ENCODE measurements at regions not wholly inside any gene's neighbourhood (a gene's known extent, or its start where the extent isn't known, plus 50 kb on each side); places are given as distances from the start of the nearest gene placed in this dataset.

DNA sequence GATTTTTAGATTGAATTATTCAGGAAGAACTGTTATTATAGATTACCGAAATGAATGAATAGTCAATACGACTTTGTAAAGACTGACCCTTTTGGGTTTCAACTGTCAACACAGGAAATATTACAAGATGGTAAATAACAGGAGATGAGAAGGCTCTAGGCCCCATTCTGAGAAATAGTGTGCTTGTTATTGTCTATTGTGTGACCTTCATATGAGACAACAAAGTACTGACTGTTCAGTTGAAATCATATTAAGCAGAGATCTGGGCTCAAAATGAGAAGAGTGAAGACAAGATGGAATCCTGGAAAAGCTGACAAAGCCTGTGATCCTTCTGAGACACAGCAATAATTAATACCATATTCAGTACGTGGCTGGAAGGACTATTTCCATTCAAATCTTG is 503.8 kb downstream of the INHBA start:
- no peaks in the 10 kb centered on the region for H3K36me3 ChIP-seq
- intact Hi-C loops (cut with DNase I; ENCODE audit: low total_unique reads) = no loop called here
- DNase-seq (ENCODE audit: low spot score in 2 of 2) = no peak
- TF ChIP-seq POLR2A (IDR thresholded peaks at IDR 0.05) (no peak), POLR2AphosphoS5 (IDR thresholded peaks at IDR 0.05) (no peak)
- TF ChIP-seq, protein P1, sequence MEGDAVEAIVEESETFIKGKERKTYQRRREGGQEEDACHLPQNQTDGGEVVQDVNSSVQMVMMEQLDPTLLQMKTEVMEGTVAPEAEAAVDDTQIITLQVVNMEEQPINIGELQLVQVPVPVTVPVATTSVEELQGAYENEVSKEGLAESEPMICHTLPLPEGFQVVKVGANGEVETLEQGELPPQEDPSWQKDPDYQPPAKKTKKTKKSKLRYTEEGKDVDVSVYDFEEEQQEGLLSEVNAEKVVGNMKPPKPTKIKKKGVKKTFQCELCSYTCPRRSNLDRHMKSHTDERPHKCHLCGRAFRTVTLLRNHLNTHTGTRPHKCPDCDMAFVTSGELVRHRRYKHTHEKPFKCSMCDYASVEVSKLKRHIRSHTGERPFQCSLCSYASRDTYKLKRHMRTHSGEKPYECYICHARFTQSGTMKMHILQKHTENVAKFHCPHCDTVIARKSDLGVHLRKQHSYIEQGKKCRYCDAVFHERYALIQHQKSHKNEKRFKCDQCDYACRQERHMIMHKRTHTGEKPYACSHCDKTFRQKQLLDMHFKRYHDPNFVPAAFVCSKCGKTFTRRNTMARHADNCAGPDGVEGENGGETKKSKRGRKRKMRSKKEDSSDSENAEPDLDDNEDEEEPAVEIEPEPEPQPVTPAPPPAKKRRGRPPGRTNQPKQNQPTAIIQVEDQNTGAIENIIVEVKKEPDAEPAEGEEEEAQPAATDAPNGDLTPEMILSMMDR (IDR thresholded peaks at IDR 0.05) = no peak
- H3K27ac ChIP-seq = no peak overlapping the region
- H3K4me3 ChIP-seq = no peak overlapping the region
- H3K9me3 ChIP-seq = no peaks in the 10 kb centered on the region
- H3K4me1 ChIP-seq = no peaks in the 10 kb centered on the region
- no peaks in the 10 kb centered on the region for H3K27me3 ChIP-seq

- H3K27ac ChIP-seq = no peak overlapping the region
- H3K27me3 ChIP-seq = no peaks in the 10 kb centered on the region
- H3K4me1 ChIP-seq = no peaks in the 10 kb centered on the region
- no peak for TF ChIP-seq POLR2AphosphoS5 (IDR thresholded peaks at IDR 0.05)
- TF ChIP-seq, protein P1 (IDR thresholded peaks at IDR 0.05) = no peak
- intact Hi-C loops (cut with DNase I; ENCODE audit: low total_unique reads) = no loop called here
- no peak for DNase-seq (ENCODE audit: low spot score in 2 of 2)
- H3K36me3 ChIP-seq = no peaks in the 10 kb centered on the region
- H3K4me3 ChIP-seq = no peak overlapping the region
- H3K9me3 ChIP-seq = no peaks in the 10 kb centered on the region
These were observed 504.4 kb downstream of the INHBA start for GRCh38 chr7:41198502-41198901.

GRCh38 chr7:41197769-41198168 is 505.1 kb downstream of the INHBA start:
- no peak for TF ChIP-seq POLR2A (IDR thresholded peaks at IDR 0.05)
- no peak for TF ChIP-seq POLR2AphosphoS5 (IDR thresholded peaks at IDR 0.05)
- TF ChIP-seq, protein P1 (IDR thresholded peaks at IDR 0.05) = no peak
- intact Hi-C loops (cut with DNase I; ENCODE audit: low total_unique reads) = no loop called here

DNA sequence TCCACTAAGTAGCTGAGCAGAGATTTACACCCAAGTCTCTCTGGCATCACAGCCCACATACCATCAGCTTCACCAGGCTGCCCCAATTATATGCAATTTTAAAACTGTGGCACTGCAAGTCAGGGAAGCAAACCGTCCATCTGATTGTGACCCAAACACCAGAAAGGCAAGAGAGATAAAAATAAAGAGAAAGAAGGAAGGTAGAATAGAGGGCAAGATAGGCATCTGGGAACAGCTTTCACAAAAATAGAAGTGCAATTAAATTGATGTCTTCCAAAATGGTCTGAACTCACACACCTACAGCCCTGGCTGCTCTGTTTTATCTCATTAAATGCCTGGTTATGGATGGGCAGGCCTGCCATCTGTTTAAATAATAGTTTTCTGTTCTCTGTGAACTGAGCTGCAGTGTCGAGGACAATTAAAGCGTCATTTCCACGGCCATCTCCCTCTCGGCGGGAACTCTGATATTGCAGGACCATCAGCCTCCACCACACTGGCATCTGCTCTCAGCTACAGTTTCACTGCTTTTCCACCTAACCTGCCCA is 509.1 kb downstream of the INHBA start:
- H3K4me3 ChIP-seq = no peak overlapping the region
- H3K4me1 ChIP-seq = no peaks in the 10 kb centered on the region
- no peak for DNase-seq (ENCODE audit: low spot score in 2 of 2)
- no peaks in the 10 kb centered on the region for H3K9me3 ChIP-seq
- no peak overlapping the region for H3K27ac ChIP-seq
- intact Hi-C loops (cut with DNase I; ENCODE audit: low total_unique reads) = no loop called here
- no peak for TF ChIP-seq POLR2A (IDR thresholded peaks at IDR 0.05)
- TF ChIP-seq, protein P1 (IDR thresholded peaks at IDR 0.05) = no peak
- TF ChIP-seq POLR2AphosphoS5 (IDR thresholded peaks at IDR 0.05) = no peak
- H3K36me3 ChIP-seq = no peaks in the 10 kb centered on the region
- no peaks in the 10 kb centered on the region for H3K27me3 ChIP-seq

More at GRCh38 chr7:41197769-41198168, 505.1 kb downstream of the INHBA start:
- H3K36me3 ChIP-seq = no peaks in the 10 kb centered on the region
- no peak for DNase-seq (ENCODE audit: low spot score in 2 of 2)
- no peaks in the 10 kb centered on the region for H3K4me1 ChIP-seq
- H3K4me3 ChIP-seq = no peak overlapping the region
- H3K9me3 ChIP-seq = no peaks in the 10 kb centered on the region
- no peaks in the 10 kb centered on the region for H3K27me3 ChIP-seq
- no peak overlapping the region for H3K27ac ChIP-seq

GRCh38 chr7:41190581-41190980 is 512.3 kb downstream of the INHBA start:
- Histone ChIP-seq H3K9me3 (no peaks in the 10 kb centered on the region), H3K27ac (no peak overlapping the region), H3K36me3 (no peaks in the 10 kb centered on the region), H3K4me1 (no peaks in the 10 kb centered on the region), H3K4me3 (no peak overlapping the region), H3K27me3 (no peaks in the 10 kb centered on the region)
- TF ChIP-seq POLR2A (IDR thresholded peaks at IDR 0.05) = no peak
- intact Hi-C loops (cut with DNase I; ENCODE audit: low total_unique reads) = no loop called here
- DNase-seq (ENCODE audit: low spot score in 2 of 2) = no peak

DNA sequence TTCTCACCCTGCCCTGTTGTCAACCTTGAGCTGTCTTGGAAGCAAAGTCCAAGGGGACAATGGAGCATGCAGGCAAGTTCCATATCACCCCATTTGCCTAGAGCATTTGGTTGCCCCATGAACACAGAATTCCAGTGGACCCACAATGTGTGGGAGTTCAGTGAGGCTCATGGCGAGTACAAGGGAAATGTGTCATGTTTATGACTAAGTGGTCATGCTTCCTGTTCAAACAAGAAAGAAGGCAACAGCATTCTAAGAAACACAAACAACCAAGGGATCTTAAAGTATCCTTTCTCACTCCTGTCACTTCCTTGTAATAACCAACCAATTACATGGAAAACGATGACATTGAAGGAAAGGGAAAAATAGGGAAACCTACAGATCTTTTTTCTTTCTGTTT is 513.0 kb downstream of the INHBA start:
- no peak overlapping the region for H3K27ac ChIP-seq

More for the DNA sequence above, 513.0 kb downstream of the INHBA start:
- no peak overlapping the region for H3K4me3 ChIP-seq
- H3K9me3 ChIP-seq = no peaks in the 10 kb centered on the region
- H3K36me3 ChIP-seq = no peaks in the 10 kb centered on the region
- intact Hi-C loops (cut with DNase I; ENCODE audit: low total_unique reads) = no loop called here
- TF ChIP-seq, protein P1 (IDR thresholded peaks at IDR 0.05) = no peak
- TF ChIP-seq POLR2A (IDR thresholded peaks at IDR 0.05) (no peak), POLR2AphosphoS5 (IDR thresholded peaks at IDR 0.05) (no peak)
- no peak for DNase-seq (ENCODE audit: low spot score in 2 of 2)
- H3K4me1 ChIP-seq = no peaks in the 10 kb centered on the region
- no peaks in the 10 kb centered on the region for H3K27me3 ChIP-seq

Data from breast epithelium (tissue), 4 donors.